GM21447 (cell line): ENCODE measurements at regions not wholly inside any gene's neighbourhood (a gene's known extent, or its start where the extent isn't known, plus 50 kb on each side); places are given as distances from the start of the nearest gene placed in this dataset.
"Not testable (repeated sequence)": the region's sequence is repeated elsewhere in the genome, so short reads cannot be mapped to it uniquely, and the experiment has no call there.

Experiments used
- ATAC-seq: cut with Tn5 transposase; IDR thresholded peaks from one replicate; pipeline ENCODE4 v1.9.1; 2021; ENCODE audit not compliant: unreplicated experiment

DNA sequence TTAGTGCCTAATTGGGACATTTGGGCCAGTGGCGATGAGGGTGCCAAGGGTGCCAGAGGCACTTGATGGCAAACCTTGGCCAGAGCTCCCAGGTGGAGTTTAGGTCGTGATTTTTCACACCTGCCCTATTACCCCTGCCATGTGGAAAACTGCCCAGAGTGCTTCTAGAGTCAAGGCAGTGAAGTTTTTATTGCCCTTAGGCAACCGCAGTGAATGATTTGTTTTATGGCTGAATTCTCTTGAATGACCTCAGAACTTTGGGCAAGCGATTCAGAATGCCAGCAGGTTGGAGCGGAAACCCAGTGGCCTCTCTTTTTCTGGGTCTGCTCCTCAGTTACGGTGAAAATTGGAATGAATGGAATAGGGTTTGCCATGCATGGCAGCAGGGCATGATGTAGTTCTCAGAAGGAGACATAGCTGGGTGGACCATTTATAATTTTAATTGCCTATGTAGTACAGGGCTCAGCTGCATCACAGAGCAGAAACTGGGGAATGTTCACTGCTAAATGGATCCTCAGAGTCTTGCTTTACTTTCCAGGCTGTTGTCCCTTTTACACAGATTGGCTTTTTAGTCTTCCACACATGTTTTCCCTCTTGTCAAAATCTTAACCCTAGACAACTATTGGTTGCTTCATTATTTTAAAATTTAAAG, 820.0 kb upstream of the SEMA6A start:
- ATAC-seq = no peak

DNA sequence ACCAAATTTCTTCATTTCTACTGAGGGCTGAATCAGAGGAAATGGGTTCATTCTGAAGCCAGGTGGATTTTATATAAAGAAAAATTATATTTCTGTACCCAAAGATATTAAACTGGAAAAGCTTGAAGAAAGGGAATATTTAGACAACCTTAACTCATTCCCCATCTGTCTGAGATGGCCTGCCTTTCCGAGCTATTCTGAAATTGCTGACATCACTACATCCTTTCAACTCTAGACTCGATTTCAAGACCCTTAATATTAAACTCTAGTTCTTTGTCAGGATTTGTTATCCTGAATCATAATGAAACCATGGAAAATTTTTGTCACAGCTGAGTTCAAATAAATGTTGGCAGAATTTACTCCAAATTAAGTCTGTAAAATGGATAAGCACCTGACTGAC, 818.5 kb upstream of the SEMA6A start:
- ATAC-seq = no peak

DNA sequence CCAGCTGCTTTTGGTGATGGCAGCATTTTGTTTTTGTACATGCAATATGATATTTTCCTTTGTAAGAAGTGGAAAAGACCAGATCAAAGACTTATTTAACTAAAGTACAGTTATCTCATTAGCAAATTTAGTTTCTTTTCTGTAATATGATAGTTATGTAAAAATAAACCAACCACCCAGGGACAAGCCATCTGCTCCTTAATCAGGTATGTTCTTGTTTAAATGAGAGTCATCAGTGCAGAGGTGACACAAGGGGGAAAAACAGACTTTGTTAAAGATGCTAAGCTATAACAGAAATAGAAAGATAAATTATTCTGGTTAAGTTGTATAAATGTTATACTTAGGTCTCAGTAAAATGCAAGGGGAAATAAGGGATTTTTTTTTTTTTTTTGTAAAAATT, 805.7 kb upstream of the SEMA6A start:
- no peak for ATAC-seq

DNA sequence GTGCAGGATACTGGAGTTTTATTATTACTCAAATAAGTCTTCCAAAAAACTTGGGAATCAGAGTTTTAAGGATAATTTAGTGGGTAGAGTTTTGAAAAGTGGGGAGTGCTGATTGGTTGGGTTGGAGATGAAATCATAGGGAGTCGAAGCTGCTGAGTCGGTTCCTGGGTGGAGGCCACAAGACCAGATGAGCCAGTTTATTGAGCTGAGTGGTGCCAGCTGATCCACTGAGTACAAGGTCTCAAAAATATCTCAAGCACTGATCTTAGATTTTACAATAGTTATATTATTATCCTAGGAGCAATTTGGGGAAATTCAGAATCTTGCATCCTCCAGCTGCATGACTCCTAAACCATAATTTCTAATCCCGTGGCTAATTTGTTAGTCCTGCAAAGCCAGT, 804.9 kb upstream of the SEMA6A start:
- no peak for ATAC-seq

DNA sequence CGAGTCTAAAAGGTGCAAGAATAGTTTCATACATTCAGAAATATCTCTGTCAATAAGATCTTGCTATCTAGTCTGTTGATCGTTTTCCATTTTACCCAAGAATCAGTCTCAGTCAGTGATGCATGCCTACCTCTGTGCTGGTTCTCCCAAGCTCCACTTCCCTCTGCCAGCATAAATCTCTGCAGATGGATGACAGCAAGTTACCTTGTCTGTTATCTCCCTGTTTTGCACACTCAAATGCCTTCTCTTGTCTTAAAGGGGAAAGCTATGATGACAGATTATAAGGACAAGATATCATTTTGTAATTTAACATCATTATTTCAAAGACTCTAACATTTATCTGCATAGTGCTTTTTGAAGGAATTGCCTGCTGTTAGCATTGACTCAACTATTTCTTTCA, 802.1 kb upstream of the SEMA6A start:
- no peak for ATAC-seq

DNA sequence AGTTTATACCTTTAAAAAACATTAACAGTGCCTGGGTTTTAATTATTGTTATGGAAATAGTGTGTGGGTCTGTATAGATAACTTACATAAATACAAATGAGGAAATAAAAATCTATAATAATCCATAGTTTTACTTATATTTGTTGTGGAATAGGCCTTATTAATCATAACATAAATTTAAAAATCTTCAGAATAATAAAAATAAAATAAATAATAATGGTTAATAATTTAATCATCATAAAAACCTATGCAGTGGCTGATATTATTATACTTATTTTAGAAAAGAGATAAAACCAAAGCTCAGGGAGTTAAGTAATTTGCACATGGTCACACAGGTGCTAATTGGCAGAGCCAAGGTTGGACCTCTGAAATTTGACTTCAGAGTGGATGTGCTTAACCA, 785.3 kb upstream of the SEMA6A start:
- no peak for ATAC-seq

DNA sequence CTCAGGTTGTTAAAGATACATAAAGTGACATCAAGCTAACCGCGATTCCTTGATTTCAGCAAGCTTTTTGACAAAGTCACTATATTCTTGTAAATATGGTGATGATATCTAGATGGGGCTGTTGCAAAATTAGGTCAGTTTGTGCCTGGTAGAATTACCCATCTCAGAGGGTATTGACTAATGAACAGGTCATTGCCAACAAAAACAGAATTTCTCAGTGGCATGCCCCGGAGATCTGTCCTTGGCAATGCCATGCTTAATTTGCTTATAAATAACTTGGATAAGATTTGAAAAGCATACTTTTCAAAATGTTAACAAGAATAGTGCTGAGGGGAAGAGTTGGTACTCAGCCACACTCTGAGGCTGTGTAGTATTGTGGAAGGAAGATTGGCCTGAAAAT, 783.3 kb upstream of the SEMA6A start:
- no peak for ATAC-seq

DNA sequence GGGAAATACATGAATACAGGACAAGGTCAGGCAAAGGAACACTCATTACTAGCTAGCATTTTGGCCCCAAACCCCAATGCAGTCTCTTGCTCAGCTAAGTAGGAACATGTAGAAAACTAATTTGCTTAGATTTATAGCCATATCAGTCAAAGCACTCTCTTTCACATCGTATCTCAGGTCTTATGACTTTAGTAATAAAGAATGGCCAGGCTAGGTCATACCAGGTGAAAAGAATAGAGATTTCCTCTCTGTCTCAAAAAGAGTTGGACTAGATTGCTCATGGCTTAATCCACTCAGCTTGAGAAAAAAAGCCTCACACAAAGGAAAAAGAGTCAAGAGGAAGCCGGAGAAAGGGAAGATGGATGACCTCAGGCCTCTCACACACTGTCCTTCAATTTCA, 772.7 kb upstream of the SEMA6A start:
- ATAC-seq = no peak

DNA sequence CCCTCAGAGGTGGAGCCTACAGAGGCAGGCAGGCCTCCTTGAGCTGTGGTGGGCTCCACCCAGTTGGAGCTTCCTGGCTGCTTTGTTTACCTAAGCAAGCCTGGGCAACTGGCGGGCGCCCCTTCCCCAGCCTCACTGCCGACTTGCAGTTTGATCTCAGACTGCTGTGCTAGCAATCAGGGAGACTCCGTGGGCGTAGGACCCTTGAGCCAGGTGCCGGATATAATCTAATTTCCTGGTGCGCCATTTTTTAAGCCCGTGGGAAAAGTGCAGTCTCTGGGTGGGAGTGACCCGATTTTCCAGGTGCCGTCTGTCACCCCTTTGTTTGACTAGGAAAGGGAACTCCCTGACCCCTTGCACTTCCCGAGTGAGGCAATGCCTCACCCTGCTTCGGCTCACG, 769.1 kb upstream of the SEMA6A start:
- ATAC-seq = not testable (repeated sequence)

DNA sequence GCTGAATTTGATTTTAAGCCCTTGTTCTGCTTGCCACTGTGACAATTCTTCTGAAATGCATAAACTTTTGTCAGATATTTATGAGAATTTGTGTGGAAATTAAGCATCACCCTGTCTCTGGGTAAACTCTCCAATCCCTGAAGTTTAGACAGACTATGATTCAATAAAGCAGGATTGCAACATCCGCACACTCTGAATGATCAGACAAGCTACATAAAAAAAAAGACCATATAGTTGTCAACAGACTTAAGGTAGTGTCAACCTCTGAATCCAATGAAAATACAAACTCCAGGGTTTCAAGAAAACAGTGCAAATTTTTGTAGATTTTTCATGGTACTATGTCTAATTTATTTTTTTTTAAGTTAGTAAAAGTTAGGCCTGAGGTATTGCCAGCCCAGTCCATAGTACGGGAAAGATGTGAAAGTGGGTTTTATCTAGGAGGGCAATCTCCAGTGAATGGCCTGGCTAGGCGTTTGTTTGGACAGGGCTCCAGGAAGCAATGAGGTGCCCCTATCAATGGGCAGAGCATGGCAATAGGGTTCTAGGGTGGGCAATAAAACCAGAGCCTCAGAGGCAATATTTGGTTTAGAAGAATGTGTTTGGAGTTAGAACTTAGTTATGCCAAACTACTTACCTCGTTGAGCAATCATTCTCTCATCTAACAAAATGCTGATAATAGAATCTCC, 762.6 kb upstream of the SEMA6A start:
- no peak for ATAC-seq

DNA sequence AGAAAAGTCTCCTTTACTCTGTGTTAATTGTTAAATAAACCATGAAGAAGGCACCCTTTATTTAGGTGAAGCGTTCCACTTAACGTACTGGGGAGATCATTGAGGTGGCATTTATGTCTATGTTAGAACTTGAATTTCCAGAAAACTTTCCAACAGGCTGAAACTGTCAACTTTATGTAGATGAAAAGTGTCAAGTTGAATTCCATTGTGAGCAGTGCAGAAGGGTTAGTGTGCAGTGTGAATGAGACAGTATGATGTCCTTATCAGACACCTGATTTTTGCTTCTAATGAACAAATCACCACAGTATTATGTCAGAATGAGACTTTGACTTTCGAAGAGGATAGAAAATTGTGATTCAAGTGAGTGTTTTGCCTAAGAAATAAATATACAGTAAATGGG, 761.6 kb upstream of the SEMA6A start:
- no peak for ATAC-seq

DNA sequence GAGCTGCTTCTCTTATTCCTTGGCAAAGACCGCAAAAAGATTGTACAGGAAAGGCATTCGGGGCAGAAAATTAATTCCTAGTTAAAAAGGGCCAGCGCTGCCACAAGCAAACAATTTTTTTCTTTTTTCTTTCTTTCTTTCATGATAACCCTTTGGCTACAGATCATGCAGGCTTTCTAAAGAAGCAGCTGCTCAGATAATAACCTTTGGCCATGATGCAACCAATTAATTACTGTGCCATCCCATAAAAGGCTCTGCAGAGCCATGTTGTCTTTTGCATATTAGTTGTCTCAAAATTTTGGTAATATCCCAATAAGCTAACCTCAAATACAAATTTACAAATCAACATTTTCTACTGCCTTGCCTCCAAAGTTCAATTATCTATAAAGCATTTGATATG, 758.4 kb upstream of the SEMA6A start:
- ATAC-seq = no peak

DNA sequence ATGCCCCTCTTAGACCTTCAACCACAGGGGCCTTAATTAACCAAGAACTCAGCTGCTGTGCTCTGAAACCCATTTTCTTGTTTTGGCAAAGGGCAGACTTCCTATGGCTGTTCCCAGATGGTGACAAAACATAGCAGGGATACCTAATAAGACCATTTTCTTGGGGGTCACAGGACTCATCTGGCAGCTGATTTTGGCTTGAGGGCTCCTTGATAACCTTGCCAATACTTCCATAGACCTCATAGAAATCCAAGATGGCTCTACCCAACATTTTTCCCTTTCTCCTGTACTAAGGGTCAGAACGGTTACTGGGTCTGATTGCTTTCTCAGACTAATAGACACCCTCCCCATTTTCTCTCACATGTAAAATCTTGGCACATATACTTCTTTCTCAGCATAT, 757.7 kb upstream of the SEMA6A start:
- ATAC-seq = no peak

DNA sequence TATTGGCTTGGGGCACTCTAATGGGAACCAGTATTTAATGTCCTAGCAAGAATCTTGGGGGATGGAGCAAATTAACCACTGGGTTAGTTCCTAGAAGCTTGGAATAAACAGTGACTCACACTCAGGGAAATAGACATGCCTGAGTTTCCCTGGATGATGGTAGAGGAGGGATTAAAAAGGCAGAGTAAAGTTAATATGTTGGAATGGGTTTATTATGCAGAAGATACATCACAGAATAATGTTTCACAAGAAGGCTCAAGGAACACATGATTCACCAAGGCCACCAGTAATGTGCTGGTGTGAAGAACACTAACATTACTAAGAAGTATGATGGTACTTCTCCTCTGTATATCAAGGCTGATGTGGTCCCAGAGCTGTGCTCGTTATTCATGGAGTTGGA, 752.9 kb upstream of the SEMA6A start:
- no peak for ATAC-seq

DNA sequence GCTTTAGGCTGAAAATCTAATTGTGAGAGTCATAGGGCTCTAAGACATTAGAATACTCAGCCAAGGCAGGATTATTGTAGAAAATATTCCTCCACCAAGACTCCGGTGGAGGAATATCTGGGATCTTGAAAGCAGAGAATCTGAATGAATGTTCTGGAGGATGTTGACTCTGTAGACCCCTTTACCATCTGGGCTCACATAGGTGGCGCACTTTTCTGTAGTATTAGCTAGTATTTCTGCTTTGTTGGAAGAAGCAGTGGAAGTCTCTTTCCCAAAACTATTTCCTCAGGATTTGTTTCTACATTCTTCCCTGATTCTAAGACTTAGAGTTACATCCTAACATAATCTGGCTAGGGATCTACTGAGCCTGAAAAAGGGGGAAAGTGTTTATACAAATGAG, 752.4 kb upstream of the SEMA6A start:
- no peak for ATAC-seq

DNA sequence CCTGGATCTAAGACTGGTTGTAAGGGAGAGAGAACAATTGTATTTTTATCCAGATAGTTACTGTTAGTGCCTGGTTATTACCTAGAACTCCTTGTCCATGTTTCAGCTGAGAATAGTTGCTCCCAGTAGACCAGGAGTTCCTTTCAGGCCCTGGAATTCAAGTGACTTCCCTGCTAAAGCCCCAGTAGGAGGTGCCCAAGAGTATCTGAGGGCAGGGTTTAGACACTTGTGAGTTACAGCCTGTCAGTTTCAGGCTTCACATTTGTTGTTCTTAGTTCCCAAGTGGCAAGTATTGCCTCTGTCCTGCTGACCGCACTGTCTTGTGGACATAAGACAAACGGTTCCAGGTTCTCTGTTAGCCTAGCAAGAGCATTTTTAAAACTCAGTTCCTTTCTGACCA, 743.9 kb upstream of the SEMA6A start:
- ATAC-seq = no peak

DNA sequence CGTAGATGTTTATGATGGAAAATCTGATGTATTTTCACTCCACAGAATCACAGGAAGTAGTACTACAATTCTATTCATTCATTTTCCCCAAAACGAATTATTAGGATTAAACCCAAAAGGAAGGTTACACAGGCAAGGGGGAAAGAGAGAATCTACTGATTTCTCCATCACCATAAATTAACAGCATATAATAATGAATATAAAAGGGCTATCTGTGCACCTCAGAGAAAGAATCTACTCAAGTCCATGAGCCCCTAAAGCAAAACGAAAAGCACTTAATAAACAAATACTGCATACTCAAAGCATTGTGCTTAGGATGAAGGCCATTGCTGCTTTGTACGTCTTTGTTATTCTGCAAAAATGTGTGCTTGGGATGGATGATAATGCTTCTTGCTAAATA, 740.5 kb upstream of the SEMA6A start:
- ATAC-seq = no peak

DNA sequence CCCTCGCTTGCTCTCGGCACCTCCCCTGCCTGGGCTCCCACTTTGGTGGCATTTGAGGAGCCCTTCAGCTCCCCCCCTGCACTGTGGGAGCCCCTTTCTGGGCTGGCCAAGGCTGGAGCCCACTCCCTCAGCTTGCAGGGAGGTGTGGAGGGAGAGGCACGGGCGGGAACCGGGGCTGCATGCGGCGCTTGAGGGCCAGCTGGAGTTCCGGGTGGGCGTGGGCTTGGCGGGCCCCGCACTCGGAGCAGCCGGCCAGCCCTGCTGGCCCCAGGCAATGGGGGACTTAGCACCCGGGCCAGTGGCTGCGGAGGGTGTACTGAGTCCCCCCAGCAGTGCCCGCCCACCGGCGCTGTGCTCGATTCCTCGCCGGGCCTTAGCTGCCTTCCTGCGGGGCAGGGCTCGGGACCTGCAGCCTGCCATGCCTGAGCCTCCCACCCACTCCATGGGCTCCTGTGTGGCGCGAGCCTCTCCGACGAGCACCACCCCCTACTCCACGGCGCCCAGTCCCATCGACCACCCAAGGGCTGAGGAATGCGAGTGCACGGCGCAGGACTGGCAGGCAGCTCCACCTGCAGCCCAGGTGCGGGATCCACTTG, 730.0 kb upstream of the SEMA6A start:
- not testable (repeated sequence) for ATAC-seq

DNA sequence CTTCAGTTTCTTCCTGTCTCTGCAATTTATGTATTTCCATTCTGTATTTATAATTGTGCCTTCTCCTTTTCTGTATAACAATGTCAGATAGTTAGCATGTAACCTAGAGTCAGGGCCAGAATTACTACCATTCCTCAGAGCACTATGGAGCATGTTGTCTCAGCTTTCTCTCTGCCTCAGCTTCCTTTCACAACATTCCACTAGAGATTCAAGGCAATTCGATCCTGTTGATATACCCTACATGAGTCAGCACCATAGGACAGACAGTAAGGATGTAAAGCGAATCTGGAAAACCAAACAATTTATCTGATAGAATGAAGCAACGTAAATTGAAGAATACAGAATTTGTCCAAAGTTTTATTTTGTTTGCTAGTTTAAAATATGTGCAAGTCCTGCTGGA, 728.3 kb upstream of the SEMA6A start:
- ATAC-seq = no peak

DNA sequence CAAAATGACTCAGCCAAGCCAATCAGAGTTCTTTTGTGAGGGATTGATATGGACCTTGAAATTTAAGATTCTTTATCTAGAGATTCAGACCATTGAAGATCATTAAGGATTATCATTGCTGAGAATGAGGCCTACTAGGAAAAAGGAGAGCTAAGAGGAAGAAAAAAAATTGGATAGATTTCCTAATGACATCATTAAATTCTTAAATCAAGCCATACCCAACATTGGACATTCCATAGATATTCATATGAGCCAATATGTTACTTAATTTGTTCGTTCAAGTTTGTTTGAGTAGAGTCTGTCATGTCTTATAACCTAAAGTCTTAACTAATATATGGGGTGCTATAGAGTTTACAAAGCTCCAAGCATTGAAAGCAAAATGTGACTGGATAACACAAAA, 727.9 kb upstream of the SEMA6A start:
- no peak for ATAC-seq

DNA sequence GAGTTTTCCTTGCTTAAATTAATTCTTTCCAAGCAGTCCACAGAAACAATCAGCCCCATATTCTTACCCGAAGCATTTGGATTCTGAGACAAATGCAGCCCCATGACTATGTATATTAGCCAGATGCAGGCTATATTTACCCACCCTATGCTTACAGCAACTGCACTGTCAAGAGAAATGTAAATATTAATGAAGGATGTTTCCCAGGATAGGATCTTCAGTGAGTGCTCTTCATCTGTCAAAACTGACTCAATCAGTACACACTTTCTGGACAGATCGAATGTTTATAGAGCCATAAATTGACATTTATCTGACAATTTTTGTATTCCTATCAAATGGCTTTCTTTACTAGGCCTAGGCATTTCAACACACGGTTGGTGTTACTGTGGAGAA, 725.3 kb upstream of the SEMA6A start:
- no peak for ATAC-seq

DNA sequence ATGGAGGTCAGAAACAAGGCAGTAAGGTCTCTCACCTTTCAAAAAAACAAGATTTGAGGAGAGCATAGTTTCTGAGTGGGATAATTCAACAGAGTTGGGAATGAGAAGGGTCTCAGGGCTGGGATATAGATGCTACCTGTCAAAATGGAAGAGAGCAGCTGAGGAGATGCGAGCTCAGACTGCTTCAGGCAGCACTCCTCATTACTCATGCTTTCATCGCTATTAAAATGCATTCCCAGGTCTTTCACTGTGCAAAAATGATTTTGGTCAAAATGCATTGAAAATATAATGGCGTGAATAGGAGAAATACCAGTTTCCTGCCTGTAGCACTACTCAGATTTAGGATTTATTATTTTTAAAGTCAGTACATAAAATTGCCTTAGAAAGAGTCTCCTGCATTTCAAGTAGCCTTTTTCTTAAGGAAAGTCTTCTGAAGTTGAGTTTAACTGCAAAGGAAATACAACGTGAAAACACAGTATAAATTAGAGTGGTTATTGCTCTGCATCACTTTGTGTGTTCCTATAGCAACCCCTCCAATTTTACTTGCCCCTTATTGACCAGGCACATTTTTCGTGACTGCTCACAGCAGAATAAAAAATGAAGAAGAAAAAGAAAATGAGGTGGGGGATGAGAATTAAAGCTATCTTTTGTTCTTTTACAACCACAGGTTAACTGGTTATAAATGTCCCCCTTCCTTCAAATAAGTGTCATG, 724.8 kb upstream of the SEMA6A start:
- ATAC-seq = no peak
